Activated T-cell treated with anti-CD3 and anti-CD28 coated beads for 24 hours (primary cell): ENCODE measurements at regions not wholly inside any gene's neighbourhood (a gene's known extent, or its start where the extent isn't known, plus 50 kb on each side); places are given as distances from the start of the nearest gene placed in this dataset.
"Not testable (repeated sequence)": the region's sequence is repeated elsewhere in the genome, so short reads cannot be mapped to it uniquely, and the experiment has no call there.

ENCODE experiments used
- DNase-seq: peaks from one replicate; pipeline ENCODE4 v3.0.0-alpha.2; 2020; ENCODE audit warnings: low read depth

- no peak for DNase-seq
These were observed 404.1 kb upstream of the CDH19 start for GRCh38 chr18:67007999-67008398.

DNA sequence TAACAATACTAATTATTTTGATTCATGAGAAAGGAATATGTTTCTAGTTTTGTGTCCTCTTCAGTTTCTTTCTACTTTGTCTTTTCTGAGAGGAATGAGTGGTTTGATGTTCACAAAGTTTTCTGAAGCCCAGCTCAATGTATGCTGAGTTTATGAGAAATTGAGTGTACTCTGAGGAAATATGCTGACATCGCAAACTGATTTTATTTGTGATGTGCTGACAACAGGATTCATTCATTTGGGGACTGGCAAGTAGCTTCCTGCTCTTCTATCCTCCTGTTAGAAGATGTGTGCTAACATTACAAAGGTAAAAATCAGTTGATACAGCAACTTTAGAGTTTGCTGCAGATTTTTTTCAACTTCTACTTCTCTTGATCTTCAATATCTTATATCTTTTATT lies 403.2 kb upstream of the CDH19 start:
- DNase-seq, result no peak

DNA sequence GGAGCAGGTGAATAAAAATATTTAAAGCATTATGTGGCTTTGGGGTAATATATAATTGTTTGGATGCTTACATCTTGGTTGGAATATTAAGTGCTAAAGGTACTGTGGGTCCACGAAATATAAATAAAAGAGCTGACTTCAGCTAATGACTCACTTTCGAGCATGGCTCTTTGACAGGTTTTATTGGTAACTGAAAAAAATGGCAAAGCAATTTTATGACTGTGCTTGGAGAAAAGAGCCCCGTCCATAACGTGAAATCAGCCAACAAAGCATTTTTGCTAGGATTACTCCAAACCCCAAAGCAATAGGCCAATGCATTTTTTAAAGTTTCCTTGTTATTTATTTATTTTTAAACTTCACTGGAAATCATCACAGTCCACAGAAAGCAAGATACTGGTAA lies 397.2 kb upstream of the CDH19 start:
- no peak for DNase-seq

DNA sequence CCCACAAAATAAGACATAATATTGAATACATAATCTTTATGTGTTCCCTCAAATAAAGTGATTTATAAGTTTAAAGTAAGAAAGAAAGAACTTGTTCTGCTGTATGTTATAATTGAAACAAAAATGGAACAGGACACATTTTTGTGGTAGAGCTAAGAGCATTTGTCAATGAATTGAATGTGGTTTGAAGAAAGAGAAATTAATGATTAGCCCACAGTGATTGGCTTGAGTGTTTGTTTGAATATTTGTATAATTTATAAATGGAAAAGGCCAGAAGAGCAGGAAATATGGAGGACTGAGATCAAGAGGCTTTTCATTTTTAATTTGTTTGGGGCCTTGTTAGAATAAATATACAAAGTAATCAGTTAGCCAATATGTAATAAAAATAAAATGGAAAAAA lies 395.1 kb upstream of the CDH19 start:
- DNase-seq, result no peak

- no peak for DNase-seq
These were observed 391.4 kb upstream of the CDH19 start for GRCh38 chr18:66995270-66995669.

DNA sequence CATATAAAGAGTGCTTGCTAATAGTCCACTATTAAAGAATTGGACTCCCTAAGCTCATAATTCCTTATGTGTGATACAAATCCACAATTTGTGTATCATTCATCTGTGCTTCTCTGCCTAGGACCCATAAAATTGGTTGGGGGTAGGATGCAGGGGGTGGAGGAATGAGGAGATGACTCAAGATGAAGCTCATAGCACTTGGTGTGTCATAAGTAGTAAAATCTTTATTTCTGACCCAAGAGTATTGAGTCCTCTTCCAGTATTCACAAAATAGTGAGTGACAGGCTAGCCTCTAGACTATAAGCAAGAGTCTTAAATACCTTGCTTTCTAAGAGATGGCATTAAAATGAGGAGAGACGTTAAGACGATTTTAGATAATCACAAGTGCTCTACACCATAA lies 390.9 kb upstream of the CDH19 start:
- no peak for DNase-seq

GRCh38 chr18:66993492-66993891 lies 389.6 kb upstream of the CDH19 start:
- no peak for DNase-seq

DNA sequence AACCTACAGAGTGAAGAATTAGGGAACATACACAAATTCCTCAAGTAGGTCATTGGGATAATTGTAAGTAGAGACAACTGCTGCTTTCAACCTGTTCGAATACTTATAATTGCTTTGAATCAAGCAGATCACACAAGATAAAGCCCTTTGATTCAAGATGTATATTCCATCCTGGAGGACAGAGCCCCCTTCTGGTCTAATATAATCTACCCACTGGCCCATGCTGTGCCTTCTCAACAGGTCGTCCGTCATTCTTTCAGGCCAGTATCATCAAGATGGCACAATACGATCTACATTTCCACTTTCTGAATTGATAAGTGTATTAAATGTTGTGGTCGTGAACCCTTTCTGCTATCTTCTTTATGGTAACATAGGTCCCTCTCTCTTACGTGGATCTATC lies 387.0 kb upstream of the CDH19 start:
- DNase-seq, result no peak

DNA sequence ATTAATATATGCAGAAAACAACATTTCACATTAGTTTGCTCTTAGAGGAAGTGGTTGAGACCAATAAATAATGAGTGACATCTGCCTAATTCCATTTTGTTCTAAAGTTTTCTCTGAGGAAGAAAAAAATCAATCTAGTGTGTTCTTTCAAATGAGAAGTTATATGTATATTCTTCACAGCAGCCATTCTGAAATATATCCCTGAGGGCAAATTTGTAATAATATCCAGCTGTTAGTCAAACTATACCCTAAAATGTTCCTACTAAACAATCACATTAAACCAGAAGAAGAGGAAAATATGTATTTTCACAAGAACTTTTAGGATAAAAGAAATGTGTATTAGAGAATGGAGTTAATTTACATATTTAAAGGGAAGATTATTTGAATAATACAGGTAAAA lies 375.1 kb upstream of the CDH19 start:
- DNase-seq, result no peak

GRCh38 chr18:66972681-66973080 lies 368.8 kb upstream of the CDH19 start:
- no peak for DNase-seq

GRCh38 chr18:66971960-66972359 lies 368.1 kb upstream of the CDH19 start:
- no peak for DNase-seq

GRCh38 chr18:66966171-66966570 lies 362.3 kb upstream of the CDH19 start:
- no peak for DNase-seq

GRCh38 chr18:66958309-66958708 lies 354.4 kb upstream of the CDH19 start:
- DNase-seq, result no peak

DNA sequence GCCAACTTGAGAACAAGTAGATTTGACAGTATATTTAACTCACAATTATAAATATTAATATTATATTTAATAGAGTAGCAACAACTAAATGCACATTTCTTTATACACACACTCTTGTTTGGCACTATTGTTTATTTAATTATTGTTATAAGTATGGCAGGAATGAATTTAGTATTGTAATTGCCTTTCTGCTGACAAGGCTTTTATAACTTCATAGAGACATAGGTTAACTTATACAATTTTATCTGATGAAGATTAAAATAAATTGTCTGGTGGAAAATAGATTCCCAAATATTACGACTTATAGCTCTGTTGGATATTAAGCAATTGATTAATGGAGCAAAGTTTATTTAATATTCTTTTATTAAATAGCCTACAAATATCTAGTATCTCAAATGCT lies 347.9 kb upstream of the CDH19 start:
- DNase-seq, result no peak

GRCh38 chr18:66949419-66949818 lies 345.5 kb upstream of the CDH19 start:
- DNase-seq, result no peak

DNA sequence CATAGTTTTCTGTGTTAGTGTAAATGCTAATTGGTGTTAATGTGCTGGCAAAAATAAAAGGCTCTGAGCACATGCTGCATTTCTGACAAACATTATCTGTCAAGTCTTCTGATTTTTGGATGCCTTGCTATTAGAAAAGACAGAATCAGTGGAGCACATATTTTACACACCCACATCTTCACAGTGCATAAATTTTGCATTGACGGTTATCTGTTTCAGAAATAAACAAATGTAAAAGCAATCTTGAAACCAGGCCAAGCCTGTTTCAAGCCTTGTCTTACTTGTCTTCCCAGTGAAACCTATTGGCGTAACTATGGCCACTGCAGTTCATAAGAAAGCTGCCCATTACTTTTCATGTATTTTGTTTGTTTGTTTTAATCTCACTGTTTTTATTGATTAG lies 333.7 kb upstream of the CDH19 start:
- DNase-seq, result no peak

GRCh38 chr18:66931010-66931409 lies 327.1 kb upstream of the CDH19 start:
- no peak for DNase-seq

DNA sequence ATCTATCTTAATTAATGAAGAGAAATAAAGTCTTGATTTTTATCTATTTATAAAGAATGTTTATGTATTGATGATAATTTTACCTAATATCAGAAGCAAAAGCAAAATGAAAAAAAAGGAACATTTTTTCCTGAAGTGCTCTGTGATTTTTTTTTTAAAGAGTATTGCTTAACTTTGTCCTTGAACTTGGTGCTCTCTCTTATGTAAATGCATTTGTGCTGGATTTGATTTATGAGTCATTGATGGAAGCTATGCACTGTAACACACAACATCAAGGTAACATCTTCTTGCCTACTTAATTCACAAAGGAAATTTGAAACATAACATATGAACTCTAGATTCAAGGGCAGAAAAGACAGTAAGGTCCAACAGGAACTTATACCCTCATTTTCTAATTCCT lies 312.9 kb upstream of the CDH19 start:
- DNase-seq, result no peak

- no peak for DNase-seq
These were observed 296.9 kb upstream of the CDH19 start for GRCh38 chr18:66900837-66901236.

- no peak for DNase-seq
These were observed 291.7 kb upstream of the CDH19 start for GRCh38 chr18:66895631-66896030.

DNA sequence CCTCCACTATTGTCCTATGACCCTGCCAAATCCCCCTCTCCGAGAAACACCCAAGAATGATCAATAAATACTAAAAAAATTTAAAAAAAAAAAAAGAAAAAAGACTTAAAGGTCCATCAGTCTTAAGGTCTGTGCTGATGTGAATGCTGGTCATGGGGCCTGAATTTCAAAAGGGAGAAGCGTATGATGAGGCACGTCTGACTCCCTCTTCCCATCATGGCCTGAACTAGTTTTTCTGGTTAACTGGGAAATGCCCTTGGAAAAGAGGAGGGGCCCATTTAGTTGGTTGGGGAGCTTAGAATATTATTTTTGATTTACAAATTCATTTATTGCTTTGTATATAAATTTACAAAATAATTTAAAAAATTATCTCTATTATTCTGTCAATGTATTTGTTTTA lies 291.0 kb upstream of the CDH19 start:
- DNase-seq, result no peak

DNA sequence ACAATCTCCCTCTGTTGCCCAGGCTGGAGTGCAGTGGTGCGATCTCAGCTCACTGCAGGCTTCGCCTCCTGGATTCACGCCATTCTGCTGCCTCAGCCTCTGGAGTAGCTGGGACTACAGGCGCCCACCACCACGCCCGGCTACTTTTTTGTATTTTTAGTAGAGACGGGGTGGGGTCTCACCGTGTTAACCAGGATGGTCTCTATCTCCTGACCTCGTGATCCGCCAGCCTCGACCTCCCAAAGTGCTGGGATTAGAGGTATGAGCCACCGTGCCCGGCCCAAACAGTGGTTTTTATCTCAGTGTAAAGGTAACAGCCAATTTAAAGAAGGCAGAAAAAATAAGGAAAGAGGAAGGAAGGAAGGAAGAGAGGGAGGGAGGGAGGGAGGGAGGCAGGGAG lies 288.5 kb upstream of the CDH19 start:
- DNase-seq, result not testable (repeated sequence)

GRCh38 chr18:66874812-66875474 lies 271.1 kb upstream of the CDH19 start:
- no peak for DNase-seq

DNA sequence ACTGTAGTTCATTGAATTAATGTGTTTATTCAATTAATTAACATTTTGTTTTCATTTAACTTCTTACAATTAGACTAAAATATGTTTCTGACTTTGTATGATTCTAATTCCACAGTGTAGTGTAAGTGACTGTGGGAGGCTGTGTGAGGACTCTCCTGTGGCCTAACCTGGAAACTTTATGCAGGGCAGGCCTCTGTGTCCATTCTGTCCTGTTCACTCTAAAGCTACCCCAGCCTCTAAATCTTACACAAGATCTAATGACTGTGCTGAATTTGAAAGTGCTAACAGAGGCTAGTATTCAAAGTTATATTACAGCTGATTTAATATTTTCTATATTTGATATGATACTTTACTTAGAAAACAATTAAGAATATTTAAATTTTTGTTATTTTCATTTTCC lies 270.5 kb upstream of the CDH19 start:
- DNase-seq, result no peak

DNA sequence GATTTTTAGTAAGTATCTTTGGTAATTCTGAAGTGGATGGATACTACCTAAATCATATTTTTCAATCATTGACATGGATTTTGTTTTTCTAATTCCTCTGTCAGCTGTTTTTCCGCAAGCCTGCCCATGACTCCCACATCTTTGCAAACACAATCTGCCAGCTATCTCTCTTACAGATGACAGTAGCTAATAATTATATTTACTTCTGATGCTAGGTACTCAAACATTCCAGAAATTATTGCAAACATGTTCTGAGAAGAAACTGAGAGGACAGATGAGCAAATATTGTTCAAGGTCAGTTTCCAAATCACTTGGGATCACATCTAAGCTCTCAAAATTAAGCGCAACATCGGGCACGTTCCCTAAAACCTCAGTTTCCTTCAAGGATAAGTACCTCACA lies 270.0 kb upstream of the CDH19 start:
- no peak for DNase-seq
